Liver (tissue), 8 donors: ENCODE measurements at regions not wholly inside any gene's neighbourhood (a gene's known extent, or its start where the extent isn't known, plus 50 kb on each side); places are given as distances from the start of the nearest gene placed in this dataset.

ENCODE experiments used
- DNase-seq: peaks from one replicate; pipeline ENCODE4 v3.0.0-alpha.2; 2017; ENCODE audit warnings: low spot score
- H3K27ac ChIP-seq, 2 donors: one replicate each; pipeline ENCODE4 v1.7.0; 2013; ENCODE audit warnings: inconsistent platforms in 2 of 2, low read length in 2 of 2, control low read depth in 1 of 2, low read depth in 1 of 2, mild to moderate bottlenecking in 1 of 2
- H3K27me3 ChIP-seq, 4 donors: one replicate each; pipeline versions ENCODE4 v1.6.1 to v1.7.0; 2013; ENCODE audit warnings: low read length in 3 of 4, inconsistent platforms in 1 of 4, mild to moderate bottlenecking in 1 of 4, moderate library complexity in 1 of 4; ENCODE audit not compliant: control insufficient read depth in 4 of 4, insufficient read depth in 4 of 4
- H3K36me3 ChIP-seq, 4 donors: one replicate each; pipeline versions ENCODE4 v1.6.1 to v1.7.0; 2013; ENCODE audit warnings: low read length in 3 of 4, mild to moderate bottlenecking in 3 of 4, low read depth in 1 of 4, moderate library complexity in 1 of 4; ENCODE audit not compliant: control insufficient read depth in 4 of 4, insufficient read depth in 3 of 4
- H3K4me1 ChIP-seq, 4 donors: one replicate each; pipeline versions ENCODE4 v1.6.1 to v1.7.0; 2013; ENCODE audit warnings: low read length in 3 of 4, mild to moderate bottlenecking in 3 of 4, moderate library complexity in 1 of 4; ENCODE audit not compliant: control insufficient read depth in 4 of 4, insufficient read depth in 4 of 4
- H3K4me3 ChIP-seq, 3 donors: one replicate each; pipeline versions ENCODE4 v1.6.1 to v1.7.0; 2013; ENCODE audit warnings: low read length in 3 of 3, control low read depth in 1 of 3, low read depth in 1 of 3, mild to moderate bottlenecking in 1 of 3
- H3K9ac ChIP-seq, 2 donors: one replicate each; pipeline ENCODE4 v1.7.0; 2013; ENCODE audit warnings: low read length in 2 of 2, mild to moderate bottlenecking in 2 of 2, moderate library complexity in 2 of 2, control low read depth in 1 of 2, low read depth in 1 of 2
- H3K9me3 ChIP-seq, 4 donors: one replicate each; pipeline versions ENCODE4 v1.6.1 to v1.7.0; 2013; ENCODE audit warnings: low read length in 3 of 4; ENCODE audit not compliant: control insufficient read depth in 4 of 4
- EGR1 ChIP-seq, 2 donors: IDR thresholded peaks; 2 replicates each; pipeline ENCODE4 v1.6.1; 2016 to 2018; ENCODE audit warnings: antibody characterized with exemption in 2 of 2, low read depth in 2 of 2
- FOXA1 ChIP-seq: IDR thresholded peaks from 2 replicates; pipeline ENCODE4 v1.6.1; 2016; ENCODE audit warnings: antibody characterized with exemption
- FOXA2 ChIP-seq: IDR thresholded peaks from 2 replicates; pipeline ENCODE4 v1.6.1; 2016; ENCODE audit warnings: antibody characterized with exemption
- GABPA ChIP-seq, 2 donors: IDR thresholded peaks in 1 of 2; conservative IDR thresholded peaks in 1 of 2; 2 replicates each; pipeline ENCODE4 v1.6.1; 2016; ENCODE audit warnings: antibody characterized with exemption in 2 of 2, mild to moderate bottlenecking in 1 of 2, moderate library complexity in 1 of 2
- HNF4A ChIP-seq, 2 donors: conservative IDR thresholded peaks; 2 replicates each; pipeline ENCODE4 v1.6.1; 2016; ENCODE audit warnings: antibody characterized with exemption in 2 of 2, mild to moderate bottlenecking in 2 of 2
- JUND ChIP-seq, 2 donors: IDR thresholded peaks; 2 replicates each; pipeline ENCODE4 v1.6.1; 2016; ENCODE audit warnings: antibody characterized with exemption in 2 of 2
- MAX ChIP-seq: IDR thresholded peaks from 2 replicates; pipeline ENCODE4 v1.6.1; 2016; ENCODE audit warnings: antibody characterized with exemption
- NR2F2 ChIP-seq: IDR thresholded peaks from 2 replicates; pipeline ENCODE4 v1.6.1; 2016; ENCODE audit warnings: antibody characterized with exemption
- RAD21 ChIP-seq, 2 donors: IDR thresholded peaks; 2 replicates each; pipeline ENCODE4 v1.6.1; 2016; ENCODE audit warnings: antibody characterized with exemption in 2 of 2, mild to moderate bottlenecking in 2 of 2
- REST ChIP-seq: IDR thresholded peaks from 2 replicates; pipeline ENCODE4 v1.6.1; 2016; ENCODE audit warnings: antibody characterized with exemption, mild to moderate bottlenecking
- RXRA ChIP-seq, 2 donors: IDR thresholded peaks; 2 replicates each; pipeline ENCODE4 v1.6.1; 2017 to 2018; ENCODE audit warnings: antibody characterized with exemption in 2 of 2, mild to moderate bottlenecking in 1 of 2
- SP1 ChIP-seq: IDR thresholded peaks from 2 replicates; pipeline ENCODE4 v1.6.1; 2018; ENCODE audit warnings: antibody characterized with exemption, mild to moderate bottlenecking
- TAF1 ChIP-seq: conservative IDR thresholded peaks from 2 replicates; pipeline ENCODE4 v1.6.1; 2016; ENCODE audit warnings: antibody characterized with exemption, mild to moderate bottlenecking
- YY1 ChIP-seq: IDR thresholded peaks from 2 replicates; pipeline ENCODE4 v1.6.1; 2016; ENCODE audit warnings: antibody characterized with exemption, mild to moderate bottlenecking
- ZBTB33 ChIP-seq: IDR thresholded peaks from 2 replicates; pipeline ENCODE4 v1.6.1; 2016; ENCODE audit warnings: antibody characterized with exemption
- WGBS: extraction: QIAGEN DNeasy Blood & Tissue Kit; methylation state at CpG from one replicate; pipeline ENCODE4 v1.1.7; 2013; 5-methylcytosine and 5-hydroxymethylcytosine counted together
- TF ChIP-seq, protein P1 (sequence below): IDR thresholded peaks from 2 replicates; pipeline ENCODE4 v1.6.1; 2016; ENCODE audit warnings: antibody characterized with exemption
- TF ChIP-seq, protein P2 (sequence below): fragments of 150-350 bp; IDR thresholded peaks from 2 replicates; pipeline ENCODE4 v1.5.1; 2017; ENCODE audit warnings: improper control_type of control experiment, low read depth, low read length; ENCODE audit not compliant: missing input control
- donor health status: healthy.
- donor health status: healthy.
- donor health status: healthy.
- donor health status: healthy.
- donor health status: healthy.

DNA sequence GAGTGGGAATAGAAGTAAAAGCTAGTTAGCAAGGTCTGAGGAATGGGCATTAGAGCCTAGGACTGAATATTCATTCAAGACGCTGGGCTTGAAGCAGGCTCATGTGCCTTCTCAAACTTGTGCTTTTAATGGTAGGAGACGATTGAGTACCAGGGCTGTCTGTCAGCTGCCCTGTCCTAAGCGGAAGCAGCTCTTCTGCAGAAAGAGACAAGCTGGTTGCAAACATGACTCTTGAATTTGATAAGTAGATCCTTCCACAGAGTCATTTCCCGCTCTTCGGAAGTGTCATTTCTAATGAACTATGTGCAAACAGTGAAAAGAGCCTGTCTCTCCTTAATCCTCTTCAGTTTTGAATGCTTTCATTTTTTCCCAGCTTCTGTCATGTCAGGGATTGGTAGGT is 176.4 kb downstream of the TFAP2B start:
- TF ChIP-seq RAD21 (IDR thresholded peaks at IDR 0.05) (no peak), EGR1 (IDR thresholded peaks at IDR 0.05; ENCODE audit: low read depth in 2 of 2) (no peak), FOXA1 (no peak), HNF4A (conservative IDR thresholded peaks at IDR 0.05) (no peak), YY1 (no peak), SP1 (no peak)
- TF ChIP-seq, protein P1, sequence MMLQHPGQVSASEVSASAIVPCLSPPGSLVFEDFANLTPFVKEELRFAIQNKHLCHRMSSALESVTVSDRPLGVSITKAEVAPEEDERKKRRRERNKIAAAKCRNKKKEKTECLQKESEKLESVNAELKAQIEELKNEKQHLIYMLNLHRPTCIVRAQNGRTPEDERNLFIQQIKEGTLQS, result no peak
- no peak for DNase-seq
- Histone ChIP-seq H3K27me3 (no peaks in the 10 kb centered on the region), H3K9ac (no peak overlapping the region), H3K4me1 (no peaks in the 10 kb centered on the region), H3K36me3 (no peaks in the 10 kb centered on the region), H3K4me3 (no peak overlapping the region), H3K9me3 (no peaks in the 10 kb centered on the region), H3K27ac (no peak overlapping the region)
- 93% methylated on average over 5 of the region's 5 CpGs for WGBS

DNA sequence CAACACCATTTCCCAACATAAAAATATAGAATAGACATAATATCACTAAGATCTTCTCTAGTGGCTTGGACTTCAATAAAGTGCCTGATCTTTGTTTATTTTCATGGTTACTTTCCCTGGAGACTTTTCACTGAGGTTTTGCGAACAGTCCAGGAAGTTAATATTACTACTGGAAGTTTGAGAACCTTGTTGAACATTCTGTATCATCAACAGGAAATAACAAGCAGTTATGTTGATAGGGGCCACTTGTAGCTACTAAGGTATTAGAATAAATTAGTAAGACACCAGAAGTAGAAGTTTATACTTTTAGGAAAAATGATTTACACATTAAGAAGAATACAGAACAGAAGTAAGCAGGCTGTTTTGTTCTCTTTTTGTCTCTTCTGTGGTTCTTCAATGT is 180.2 kb downstream of the TFAP2B start:
- WGBS, result 89% methylated on average over 1 of the region's 1 CpG
- no peak overlapping the region for H3K27ac ChIP-seq

More for the DNA sequence above, 180.2 kb downstream of the TFAP2B start:
- Histone ChIP-seq H3K36me3 (no peaks in the 10 kb centered on the region), H3K4me1 (peaks cover 0 to 4% (median 0%) of the 10 kb centered on the region in 4 donors), H3K4me3 (no peak overlapping the region), H3K27me3 (no peaks in the 10 kb centered on the region), H3K9ac (no peak overlapping the region), H3K9me3 (no peaks in the 10 kb centered on the region)
- no peak for DNase-seq
- no peak for TF ChIP-seq ZBTB33
- TF ChIP-seq REST, result no peak
- no peak for TF ChIP-seq FOXA2
- TF ChIP-seq, protein P2, sequence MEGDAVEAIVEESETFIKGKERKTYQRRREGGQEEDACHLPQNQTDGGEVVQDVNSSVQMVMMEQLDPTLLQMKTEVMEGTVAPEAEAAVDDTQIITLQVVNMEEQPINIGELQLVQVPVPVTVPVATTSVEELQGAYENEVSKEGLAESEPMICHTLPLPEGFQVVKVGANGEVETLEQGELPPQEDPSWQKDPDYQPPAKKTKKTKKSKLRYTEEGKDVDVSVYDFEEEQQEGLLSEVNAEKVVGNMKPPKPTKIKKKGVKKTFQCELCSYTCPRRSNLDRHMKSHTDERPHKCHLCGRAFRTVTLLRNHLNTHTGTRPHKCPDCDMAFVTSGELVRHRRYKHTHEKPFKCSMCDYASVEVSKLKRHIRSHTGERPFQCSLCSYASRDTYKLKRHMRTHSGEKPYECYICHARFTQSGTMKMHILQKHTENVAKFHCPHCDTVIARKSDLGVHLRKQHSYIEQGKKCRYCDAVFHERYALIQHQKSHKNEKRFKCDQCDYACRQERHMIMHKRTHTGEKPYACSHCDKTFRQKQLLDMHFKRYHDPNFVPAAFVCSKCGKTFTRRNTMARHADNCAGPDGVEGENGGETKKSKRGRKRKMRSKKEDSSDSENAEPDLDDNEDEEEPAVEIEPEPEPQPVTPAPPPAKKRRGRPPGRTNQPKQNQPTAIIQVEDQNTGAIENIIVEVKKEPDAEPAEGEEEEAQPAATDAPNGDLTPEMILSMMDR, result no peak
- TF ChIP-seq, protein P1, result no peak
- no peak for TF ChIP-seq RXRA (IDR thresholded peaks at IDR 0.05)
- TF ChIP-seq FOXA1, result no peak
- TF ChIP-seq GABPA (IDR thresholded peaks at IDR 0.05 in 1 of 2, conservative IDR thresholded peaks at IDR 0.05 in 1 of 2), result no peak
- TF ChIP-seq RAD21 (IDR thresholded peaks at IDR 0.05), result no peak
- no peak for TF ChIP-seq MAX
- no peak for TF ChIP-seq TAF1
- TF ChIP-seq JUND (IDR thresholded peaks at IDR 0.05), result no peak
- no peak for TF ChIP-seq NR2F2
- no peak for TF ChIP-seq HNF4A (conservative IDR thresholded peaks at IDR 0.05)
- no peak for TF ChIP-seq YY1
- TF ChIP-seq EGR1 (IDR thresholded peaks at IDR 0.05; ENCODE audit: low read depth in 2 of 2), result no peak
